ENCODE measurements at regions not wholly inside any gene's neighbourhood (a gene's known extent, or its start where the extent isn't known, plus 50 kb on each side); places are given as distances from the start of the nearest gene placed in this dataset.

DNA sequence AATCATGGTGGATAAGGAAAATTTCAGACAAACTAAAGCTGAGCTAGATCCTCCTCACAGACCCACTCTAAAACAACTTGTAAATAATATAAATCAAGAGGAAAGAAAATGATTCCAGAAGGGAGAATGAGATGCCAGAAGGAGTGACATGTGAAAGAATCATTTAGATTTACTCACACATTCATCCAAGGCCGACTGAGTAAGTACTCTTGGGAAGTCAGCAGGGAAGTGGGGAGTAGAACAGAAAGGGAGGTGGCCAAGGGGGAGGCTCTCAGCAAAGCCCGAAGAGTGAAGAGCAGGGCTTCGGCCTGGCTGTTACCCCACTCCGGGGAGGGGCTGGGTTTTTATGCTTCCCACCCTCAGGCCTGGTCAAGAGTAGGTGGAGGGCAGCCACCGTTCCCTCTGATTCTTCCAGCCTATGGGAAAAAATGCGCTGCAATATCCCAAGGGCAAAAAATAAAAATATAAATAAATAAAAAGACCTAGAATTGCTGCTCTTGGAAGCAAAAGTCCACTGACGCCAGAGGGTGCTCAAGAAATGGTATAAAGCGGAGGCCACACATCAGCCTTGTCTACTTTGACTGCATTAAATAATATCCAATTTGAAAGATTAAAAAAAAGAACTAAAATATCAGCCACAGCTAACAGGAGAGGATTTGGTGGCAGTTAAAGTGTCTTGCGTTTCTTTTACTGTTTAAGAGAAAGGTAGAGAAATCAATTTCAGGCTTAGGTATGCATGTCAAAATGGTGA, 110.2 kb upstream of the COL5A1 start:
- TF ChIP-seq EZH2 (IDR thresholded peaks at IDR 0.05) (no peak), POLR2AphosphoS5 (IDR thresholded peaks at IDR 0.05; ENCODE audit: borderline replicate concordance, low read depth, low read length) (no peak), FOXP2 (optimal IDR thresholded peaks at IDR 0.05; ENCODE audit: control extremely low read depth, extremely low read length, insufficient read depth) (no peak)

All from SK-N-MC (cell line).